ENCODE measurements at regions not wholly inside any gene's neighbourhood (a gene's known extent, or its start where the extent isn't known, plus 50 kb on each side); places are given as distances from the start of the nearest gene placed in this dataset.
"Not testable (repeated sequence)": the region's sequence is repeated elsewhere in the genome, so short reads cannot be mapped to it uniquely, and the experiment has no call there.

GRCh38 chr5:101796427-101796826 is 499.7 kb downstream of the SLCO4C1 start:
- no peak overlapping the region for H3K4me3 ChIP-seq (ENCODE audit: low read depth, low read length)
- TF ChIP-seq, protein P1, sequence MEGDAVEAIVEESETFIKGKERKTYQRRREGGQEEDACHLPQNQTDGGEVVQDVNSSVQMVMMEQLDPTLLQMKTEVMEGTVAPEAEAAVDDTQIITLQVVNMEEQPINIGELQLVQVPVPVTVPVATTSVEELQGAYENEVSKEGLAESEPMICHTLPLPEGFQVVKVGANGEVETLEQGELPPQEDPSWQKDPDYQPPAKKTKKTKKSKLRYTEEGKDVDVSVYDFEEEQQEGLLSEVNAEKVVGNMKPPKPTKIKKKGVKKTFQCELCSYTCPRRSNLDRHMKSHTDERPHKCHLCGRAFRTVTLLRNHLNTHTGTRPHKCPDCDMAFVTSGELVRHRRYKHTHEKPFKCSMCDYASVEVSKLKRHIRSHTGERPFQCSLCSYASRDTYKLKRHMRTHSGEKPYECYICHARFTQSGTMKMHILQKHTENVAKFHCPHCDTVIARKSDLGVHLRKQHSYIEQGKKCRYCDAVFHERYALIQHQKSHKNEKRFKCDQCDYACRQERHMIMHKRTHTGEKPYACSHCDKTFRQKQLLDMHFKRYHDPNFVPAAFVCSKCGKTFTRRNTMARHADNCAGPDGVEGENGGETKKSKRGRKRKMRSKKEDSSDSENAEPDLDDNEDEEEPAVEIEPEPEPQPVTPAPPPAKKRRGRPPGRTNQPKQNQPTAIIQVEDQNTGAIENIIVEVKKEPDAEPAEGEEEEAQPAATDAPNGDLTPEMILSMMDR (conservative IDR thresholded peaks at IDR 0.05; ENCODE audit: low read depth, low read length), result no peak
- DNase-seq (ENCODE audit: low read depth), result no peak

DNA sequence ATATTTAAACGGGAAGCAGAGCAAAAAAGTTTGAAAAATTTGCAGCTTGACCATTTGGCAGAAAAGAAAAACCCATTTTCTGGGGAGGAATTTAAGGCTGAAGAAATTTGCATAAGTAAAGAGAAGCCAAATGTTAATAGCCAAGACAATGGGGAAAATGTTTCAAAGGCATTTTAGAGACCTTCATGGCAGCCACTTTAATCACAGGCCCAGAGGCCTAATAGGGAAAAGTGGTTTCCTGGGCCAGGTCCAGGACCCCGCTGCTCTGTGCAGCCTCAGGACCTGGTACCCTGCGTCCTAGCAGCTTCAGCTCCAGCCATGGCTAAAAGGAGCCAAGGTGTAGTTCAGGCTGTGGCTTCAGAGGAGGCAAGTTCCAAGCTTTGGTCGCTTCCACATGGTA is 507.3 kb downstream of the SLCO4C1 start:
- TF ChIP-seq, protein P1 (conservative IDR thresholded peaks at IDR 0.05; ENCODE audit: low read depth, low read length), result no peak
- no peak for DNase-seq (ENCODE audit: low read depth)
- no peak overlapping the region for H3K4me3 ChIP-seq (ENCODE audit: low read depth, low read length)

- no peak overlapping the region for H3K4me3 ChIP-seq (ENCODE audit: low read depth, low read length)
- TF ChIP-seq, protein P1 (conservative IDR thresholded peaks at IDR 0.05; ENCODE audit: low read depth, low read length), result no peak
- no peak for DNase-seq (ENCODE audit: low read depth)
These were observed 511.0 kb downstream of the SLCO4C1 start for GRCh38 chr5:101785090-101785489.

DNA sequence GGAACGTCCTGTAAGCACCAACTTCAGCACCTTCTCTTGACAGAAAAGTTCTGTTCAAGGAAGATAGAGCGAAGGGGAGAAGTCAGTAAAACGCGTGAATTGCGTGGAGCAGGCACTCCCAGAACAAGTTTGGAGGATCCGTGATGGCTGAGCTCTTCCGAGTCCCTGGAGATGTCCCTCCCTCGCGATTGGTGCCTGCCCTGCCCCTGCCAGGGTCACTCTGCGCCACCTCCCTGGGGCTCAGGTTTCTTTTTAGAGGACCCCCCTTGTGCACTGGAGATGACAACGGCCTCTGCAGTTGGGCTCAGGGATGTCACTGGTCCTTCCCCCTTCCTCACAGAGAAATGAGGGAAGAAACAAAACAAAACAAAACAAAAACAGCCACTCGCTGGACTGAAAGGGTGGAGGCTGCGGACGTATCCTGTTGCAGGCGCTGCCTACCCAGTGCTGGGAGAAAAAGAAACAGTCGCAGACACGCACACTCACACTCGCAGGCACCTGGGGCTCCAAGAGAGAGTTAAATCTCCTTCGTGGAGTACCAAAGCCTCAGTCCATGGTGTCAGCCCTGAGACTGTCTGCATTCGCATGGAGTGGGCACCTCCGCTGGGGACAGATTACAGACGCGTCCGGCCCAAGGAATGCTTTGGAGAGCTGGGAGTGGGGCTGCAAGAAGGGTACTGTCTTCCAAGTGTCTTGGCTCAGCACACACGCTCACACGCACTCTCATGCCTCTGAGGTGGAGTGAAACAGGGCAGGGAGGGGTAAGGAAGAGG is 512.7 kb downstream of the SLCO4C1 start:
- TF ChIP-seq, protein P1 (conservative IDR thresholded peaks at IDR 0.05; ENCODE audit: low read depth, low read length), result no peak
- DNase-seq (ENCODE audit: low read depth), result no peak
- peak overlapping the region; percentile 52 for H3K4me3 ChIP-seq (ENCODE audit: low read depth, low read length)

- no peak overlapping the region for H3K4me3 ChIP-seq (ENCODE audit: low read depth, low read length)
- DNase-seq (ENCODE audit: low read depth), result no peak
- TF ChIP-seq, protein P1 (conservative IDR thresholded peaks at IDR 0.05; ENCODE audit: low read depth, low read length), result no peak
These were observed 513.6 kb downstream of the SLCO4C1 start for GRCh38 chr5:101782352-101783103.

- DNase-seq (ENCODE audit: low read depth), result no peak
- TF ChIP-seq, protein P1 (conservative IDR thresholded peaks at IDR 0.05; ENCODE audit: low read depth, low read length), result no peak
- H3K4me3 ChIP-seq (ENCODE audit: low read depth, low read length), result no peak overlapping the region
These were observed 545.0 kb downstream of the SLCO4C1 start for GRCh38 chr5:101751105-101751504.

GRCh38 chr5:101743000-101743399 is 553.1 kb downstream of the SLCO4C1 start:
- not testable (repeated sequence) for DNase-seq (ENCODE audit: low read depth); H3K4me3 ChIP-seq (ENCODE audit: low read depth, low read length)
